HEK293 (cell line): ENCODE measurements at regions not wholly inside any gene's neighbourhood (a gene's known extent, or its start where the extent isn't known, plus 50 kb on each side); places are given as distances from the start of the nearest gene placed in this dataset.

ENCODE experiments used
- CTCF ChIA-PET: fragments of 350-600 bp; formaldehyde crosslinking; extraction: SDS; loops from one replicate; lab custom pipeline; 2021; ENCODE audit warnings: antibody characterized with exemption; lab: Yijun Ruan, JAX
- POLR2A ChIA-PET: fragments of 300-600 bp; formaldehyde crosslinking; extraction: SDS; loops from one replicate; lab custom pipeline; 2020; ENCODE audit warnings: antibody characterized with exemption, inconsistent platforms; lab: Yijun Ruan, JAX
- H3K27ac ChIP-seq: fragments of 200-500 bp; sonication (Bioruptor generic); 2 replicates; pipeline ENCODE4 v1.5.1; 2014; ENCODE audit warnings: low read depth, low read length, control low read depth, inconsistent platforms; ENCODE audit errors: extremely low read depth
- H3K36me3 ChIP-seq, 2 experiments: fragments of 200-500 bp in 1 of 2; sonication (Bioruptor generic) in 1 of 2; 1 replicate in 1 of 2; 2 replicates in 1 of 2; pipeline ENCODE4 v1.5.1; 2014 to 2017; ENCODE audit warnings: inconsistent platforms in 2 of 2, low read length in 2 of 2; ENCODE audit not compliant: control insufficient read depth in 2 of 2, insufficient read depth in 1 of 2
- H3K4me1 ChIP-seq: fragments of 200-500 bp; sonication (Bioruptor generic); 2 replicates; pipeline ENCODE4 v1.5.1; 2014; ENCODE audit warnings: mild to moderate bottlenecking, low read length, inconsistent platforms; ENCODE audit not compliant: control insufficient read depth, insufficient read depth
- H3K4me3 ChIP-seq: 2 replicates; pipeline ENCODE4 v1.5.1; 2011; ENCODE audit warnings: low read depth, mild to moderate bottlenecking, control low read depth, low read length, moderate library complexity
- H3K9me3 ChIP-seq: fragments of 200-500 bp; sonication (Bioruptor generic); 2 replicates; pipeline ENCODE4 v1.5.1; 2014; ENCODE audit warnings: low read depth, low read length, inconsistent platforms; ENCODE audit not compliant: control insufficient read depth, insufficient read depth
- GFI1B ChIP-seq: fragments of 450-650 bp; formaldehyde crosslinking; IDR thresholded peaks from 2 replicates; pipeline ENCODE4 v1.5.1; 2016; ENCODE audit warnings: missing biosample characterization, missing genetic modification characterization
- GLI2 ChIP-seq: fragments of 450-650 bp; formaldehyde crosslinking; IDR thresholded peaks from 2 replicates; pipeline ENCODE4; 2017; ENCODE audit warnings: missing biosample characterization, missing genetic modification characterization, low read depth, borderline replicate concordance
- GLIS2 ChIP-seq: fragments of 450-650 bp; formaldehyde crosslinking; IDR thresholded peaks from 2 replicates; pipeline ENCODE4 v1.5.1; 2016; ENCODE audit warnings: missing biosample characterization, missing genetic modification characterization
- HOXD13 ChIP-seq: sonication (generic); formaldehyde crosslinking; IDR thresholded peaks from 2 replicates; pipeline ENCODE4 v1.8.0; 2022; ENCODE audit warnings: missing genetic modification reagents, borderline replicate concordance
- INSM2 ChIP-seq: fragments of 450-650 bp; formaldehyde crosslinking; IDR thresholded peaks from 2 replicates; pipeline ENCODE4 v1.5.1; 2016; ENCODE audit warnings: missing biosample characterization, missing genetic modification characterization
- KLF1 ChIP-seq: fragments of 450-650 bp; formaldehyde crosslinking; IDR thresholded peaks from 2 replicates; pipeline ENCODE4 v1.5.1; 2016; ENCODE audit warnings: missing biosample characterization, missing genetic modification characterization
- KLF9 ChIP-seq: fragments of 450-650 bp; formaldehyde crosslinking; IDR thresholded peaks from 2 replicates; pipeline ENCODE4 v1.5.1; 2016; ENCODE audit warnings: missing biosample characterization, missing genetic modification characterization, low read depth
- SETDB1 ChIP-seq: IDR thresholded peaks from one replicate; pipeline ENCODE4 v1.6.1; 2017; ENCODE audit warnings: mild to moderate bottlenecking, low read length, moderate library complexity, mixed read lengths; ENCODE audit not compliant: insufficient read length
- WT1 ChIP-seq: fragments of 450-650 bp; formaldehyde crosslinking; IDR thresholded peaks from 2 replicates; pipeline ENCODE4 v1.5.1; 2016; ENCODE audit warnings: missing biosample characterization, missing genetic modification characterization
- ZBTB17 ChIP-seq: fragments of 450-650 bp; formaldehyde crosslinking; IDR thresholded peaks from 2 replicates; pipeline ENCODE4 v1.5.1; 2016; ENCODE audit warnings: missing biosample characterization, missing genetic modification characterization
- ZBTB20 ChIP-seq: fragments of 450-650 bp; formaldehyde crosslinking; IDR thresholded peaks from 2 replicates; pipeline ENCODE4 v1.5.1; 2016; ENCODE audit warnings: missing biosample characterization, missing genetic modification characterization
- ZNF23 ChIP-seq: fragments of 450-650 bp; formaldehyde crosslinking; IDR thresholded peaks from 2 replicates; pipeline ENCODE4 v1.5.1; 2016; ENCODE audit warnings: missing biosample characterization, missing genetic modification characterization, borderline replicate concordance
- ZNF362 ChIP-seq: fragments of 450-650 bp; formaldehyde crosslinking; IDR thresholded peaks from 2 replicates; pipeline ENCODE4 v1.5.1; 2016; ENCODE audit warnings: missing biosample characterization, missing genetic modification characterization
- ZNF404 ChIP-seq: fragments of 450-650 bp; formaldehyde crosslinking; IDR thresholded peaks from 2 replicates; pipeline ENCODE4 v1.5.1; 2017; ENCODE audit warnings: missing biosample characterization, missing genetic modification characterization
- ZNF416 ChIP-seq: fragments of 450-650 bp; formaldehyde crosslinking; IDR thresholded peaks from 2 replicates; pipeline ENCODE4 v1.5.1; 2016; ENCODE audit warnings: missing biosample characterization, missing genetic modification characterization
- ZNF488 ChIP-seq: fragments of 450-650 bp; formaldehyde crosslinking; IDR thresholded peaks from 2 replicates; pipeline ENCODE4 v1.5.1; 2016; ENCODE audit warnings: missing biosample characterization, missing genetic modification characterization
- ZNF510 ChIP-seq: fragments of 450-650 bp; formaldehyde crosslinking; IDR thresholded peaks from 2 replicates; pipeline ENCODE4 v1.5.1; 2018; ENCODE audit warnings: mild to moderate bottlenecking, missing genetic modification characterization, missing biosample characterization; ENCODE audit not compliant: insufficient replicate concordance
- ZNF571 ChIP-seq: fragments of 450-650 bp; formaldehyde crosslinking; IDR thresholded peaks from 2 replicates; pipeline ENCODE4 v1.5.0; 2017; ENCODE audit warnings: missing biosample characterization, missing genetic modification characterization
- ZNF664 ChIP-seq: fragments of 450-650 bp; formaldehyde crosslinking; IDR thresholded peaks from 2 replicates; pipeline ENCODE4 v1.5.1; 2016; ENCODE audit warnings: missing biosample characterization, missing genetic modification characterization
- ZNF701 ChIP-seq: fragments of 450-650 bp; formaldehyde crosslinking; IDR thresholded peaks from 2 replicates; pipeline ENCODE4 v1.5.1; 2016; ENCODE audit warnings: missing biosample characterization, missing genetic modification characterization
- ZNF792 ChIP-seq: fragments of 450-650 bp; formaldehyde crosslinking; IDR thresholded peaks from 2 replicates; pipeline ENCODE4 v1.5.1; 2016; ENCODE audit warnings: missing biosample characterization, missing genetic modification characterization

- H3K27ac ChIP-seq, result no peak overlapping the region
- TF ChIP-seq GLIS2 (tag by site-specific recombination) (no peak), ZBTB20 (no peak)
- CTCF ChIA-PET, result no interaction called here
- no peaks in the 10 kb centered on the region for H3K4me1 ChIP-seq
- no peaks in the 10 kb centered on the region for H3K9me3 ChIP-seq
- no peak overlapping the region for H3K4me3 ChIP-seq
- H3K36me3 ChIP-seq, result no peaks in the 10 kb centered on the region
- POLR2A ChIA-PET, result no interaction called here
Measured at GRCh38 chr15:46808834-46809233, 908.5 kb upstream of the SEMA6D start.

- Histone ChIP-seq H3K27ac (no peak overlapping the region), H3K9me3 (no peaks in the 10 kb centered on the region), H3K4me1 (no peaks in the 10 kb centered on the region), H3K36me3 (no peaks in the 10 kb centered on the region), H3K4me3 (no peak overlapping the region)
- ChIA-PET POLR2A (no interaction called here), CTCF (no interaction called here)
- TF ChIP-seq GFI1B (tag by site-specific recombination) (no peak), WT1 (no peak), KLF1 (tag by site-specific recombination) (no peak), ZNF571 (tag by site-specific recombination) (no peak), ZNF792 (tag by site-specific recombination) (no peak), ZBTB17 (no peak), KLF9 (tag by site-specific recombination) (no peak), ZNF404 (tag by site-specific recombination) (no peak), ZNF488 (tag by site-specific recombination) (no peak), ZNF701 (tag by site-specific recombination) (no peak), ZNF362 (tag by site-specific recombination) (no peak), HOXD13 (CRISPR knock-in tag) (no peak), ZNF416 (tag by site-specific recombination) (no peak), ZBTB20 (no peak), GLI2 (no peak), SETDB1 (no peak)
Measured at GRCh38 chr15:46815240-46815639, 902.1 kb upstream of the SEMA6D start.

GRCh38 chr15:46815765-46816164 lies 901.5 kb upstream of the SEMA6D start:
- H3K4me1 ChIP-seq, result no peaks in the 10 kb centered on the region
- H3K36me3 ChIP-seq, result no peaks in the 10 kb centered on the region
- no peak for TF ChIP-seq ZNF664 (tag by site-specific recombination)
- TF ChIP-seq ZNF23 (tag by site-specific recombination), result no peak
- TF ChIP-seq ZNF510 (tag by site-specific recombination), result no peak
- TF ChIP-seq INSM2 (tag by site-specific recombination), result no peak
- no peak overlapping the region for H3K27ac ChIP-seq
- CTCF ChIA-PET, result no interaction called here
- no peak overlapping the region for H3K4me3 ChIP-seq
- no peaks in the 10 kb centered on the region for H3K9me3 ChIP-seq
- POLR2A ChIA-PET, result no interaction called here
